ENCODE measurements at regions not wholly inside any gene's neighbourhood (a gene's known extent, or its start where the extent isn't known, plus 50 kb on each side); places are given as distances from the start of the nearest gene placed in this dataset.

- TF ChIP-seq CTCF (conservative IDR thresholded peaks at IDR 0.05 in 1 of 2, IDR thresholded peaks at IDR 0.05 in 1 of 2; ENCODE audit: extremely low read depth in 1 of 2, insufficient read depth in 1 of 2, low read depth in 1 of 2, low read length in 2 of 2) = no peak
- no peak for TF ChIP-seq EZH2 (IDR thresholded peaks at IDR 0.05; ENCODE audit: borderline replicate concordance, low read length)
These were observed 363.1 kb downstream of the GATA3 start for GRCh38 chr10:8417631-8418030.

Measured in mammary epithelial cell (primary cell).